HCT116 (cell line): ENCODE measurements at regions not wholly inside any gene's neighbourhood (a gene's known extent, or its start where the extent isn't known, plus 50 kb on each side); places are given as distances from the start of the nearest gene placed in this dataset.

Experiments
- ATAC-seq: fragments of 200-7000 bp; cut with Tn5 transposase; 2 replicates; pipeline ENCODE4 v1.9.1; 2020; ENCODE audit warnings: mild to moderate bottlenecking, moderate library complexity
- BruUV-seq: library from RNA; stranded (reverse); fragments of 400-500 nt; replicated peaks from 2 replicates; lab custom pipeline; 2021; lab: Mats Ljungman, UMichigan
- CTCF ChIA-PET: fragments of 300-600 bp; sonication (Branson Sonifier 250); formaldehyde crosslinking; loops from one replicate; lab custom pipeline; 2021; ENCODE audit warnings: antibody characterized with exemption; lab: Charles Lee
- POLR2A ChIA-PET: fragments of 300-600, 350-600 bp; sonication (Branson Sonifier 250); formaldehyde crosslinking; loops from one replicate; lab custom pipeline; 2021; ENCODE audit warnings: antibody characterized with exemption; lab: Charles Lee
- RAD21 ChIA-PET, 2 experiments: fragments of 300-600 bp; sonication (Branson Sonifier 250); formaldehyde crosslinking; loops; one replicate each; lab custom pipeline; 2023; ENCODE audit warnings: low total read pairs in 2 of 2; ENCODE audit not compliant: uncharacterized antibody in 2 of 2, unreplicated experiment in 2 of 2, low non-redundant PET in 1 of 2; lab: Charles Lee
- DNase-seq: peaks from one replicate; pipeline ENCODE4 v3.0.0-alpha.2; 2010; ENCODE audit warnings: low read depth, low spot score
- H2AFZ ChIP-seq: fragments of 200-600 bp; shearing (Covaris generic), sonication (generic); 2 replicates; pipeline ENCODE4 v1.6.1; 2017; ENCODE audit warnings: low read depth, mixed run types, mixed read lengths, antibody characterized with exemption, low read length; ENCODE audit not compliant: poor library complexity, severe bottlenecking
- H3K27ac ChIP-seq: 2 replicates; pipeline ENCODE4 v1.5.1; 2012; ENCODE audit warnings: low read depth, low read length
- H3K27me3 ChIP-seq: fragments of 200-600 bp; sonication (generic); 2 replicates; pipeline ENCODE4 v1.6.1; 2016; ENCODE audit warnings: mixed run types, low read length, mixed read lengths; ENCODE audit not compliant: insufficient read depth
- H3K36me3 ChIP-seq, 2 experiments: fragments of 200-500 bp in 1 of 2; fragments of 200-600 bp in 1 of 2; sonication (Bioruptor generic) in 1 of 2; sonication (generic) in 1 of 2; 2 replicates each; pipeline versions ENCODE4 v1.5.1 to v1.6.1; 2014 to 2016; ENCODE audit warnings: low read length in 2 of 2, inconsistent platforms in 1 of 2, mixed read lengths in 1 of 2, mixed run types in 1 of 2; ENCODE audit not compliant: insufficient read depth in 2 of 2, control insufficient read depth in 1 of 2
- H3K4me1 ChIP-seq, 2 experiments: fragments of 200-600 bp in 1 of 2; sonication (generic) in 1 of 2; 2 replicates each; pipeline versions ENCODE4 v1.5.1 to v1.6.1; 2012 to 2017; ENCODE audit warnings: low read length in 2 of 2, inconsistent platforms in 1 of 2, mild to moderate bottlenecking in 1 of 2, mixed read lengths in 1 of 2, mixed run types in 1 of 2, moderate library complexity in 1 of 2; ENCODE audit not compliant: insufficient read depth in 2 of 2, control insufficient read depth in 1 of 2
- H3K4me2 ChIP-seq: fragments of 200-600 bp; sonication (generic); 2 replicates; pipeline ENCODE4 v1.6.1; 2017; ENCODE audit warnings: mixed run types, low read length, mixed read lengths
- H3K4me3 ChIP-seq, 2 experiments: fragments of 200-600 bp in 1 of 2; sonication (generic) in 1 of 2; replicated peaks in 1 of 2; 2 replicates each; pipeline ENCODE4 v1.5.1; 2011 to 2016; ENCODE audit warnings: low read length in 2 of 2, control low read depth in 1 of 2, low read depth in 1 of 2, mild to moderate bottlenecking in 1 of 2, mixed read lengths in 1 of 2, mixed run types in 1 of 2
- H3K79me2 ChIP-seq: fragments of 200-600 bp; sonication (generic); 2 replicates; pipeline ENCODE4 v1.6.1; 2017; ENCODE audit warnings: mild to moderate bottlenecking, mixed run types, low read length, moderate library complexity, mixed read lengths; ENCODE audit not compliant: insufficient read depth
- H3K9ac ChIP-seq: fragments of 200-600 bp; sonication (generic); 2 replicates; pipeline ENCODE4 v1.6.1; 2016; ENCODE audit warnings: low read length, mixed read lengths
- H3K9me2 ChIP-seq: fragments of 200-600 bp; sonication (generic), shearing (Covaris generic); 2 replicates; pipeline ENCODE4 v1.6.1; 2017; ENCODE audit warnings: mixed run types, mild to moderate bottlenecking, moderate library complexity; ENCODE audit not compliant: insufficient read depth
- H3K9me3 ChIP-seq, 2 experiments: fragments of 200-500 bp in 1 of 2; fragments of 200-600 bp in 1 of 2; sonication (Bioruptor generic) in 1 of 2; sonication (generic) in 1 of 2; 2 replicates each; pipeline ENCODE4 v1.6.1; 2014 to 2017; ENCODE audit warnings: low read length in 2 of 2, mixed read lengths in 2 of 2, inconsistent platforms in 1 of 2, low read depth in 1 of 2, mild to moderate bottlenecking in 1 of 2, mixed run types in 1 of 2, moderate library complexity in 1 of 2; ENCODE audit not compliant: control insufficient read depth in 1 of 2, insufficient read depth in 1 of 2
- H4K20me1 ChIP-seq: fragments of 200-600 bp; sonication (generic), shearing (Covaris generic); 2 replicates; pipeline ENCODE4 v1.6.1; 2017; ENCODE audit warnings: mixed run types, mild to moderate bottlenecking, moderate library complexity; ENCODE audit not compliant: insufficient read depth
- CBX3 ChIP-seq: IDR thresholded peaks from 2 replicates; pipeline ENCODE4 v1.6.1; 2012; ENCODE audit warnings: low read depth
- EGR1 ChIP-seq: IDR thresholded peaks from 2 replicates; pipeline ENCODE4 v1.6.1; 2012; ENCODE audit warnings: low read depth
- EZH2 ChIP-seq: fragments of 200-600 bp; sonication (generic); IDR thresholded peaks from 2 replicates; pipeline ENCODE4 v1.6.1; 2017; ENCODE audit warnings: antibody characterized with exemption, mixed run types
- RAD21 ChIP-seq: IDR thresholded peaks from 2 replicates; pipeline ENCODE4 v1.6.1; 2012; ENCODE audit warnings: low read depth, mild to moderate bottlenecking
- SP1 ChIP-seq: IDR thresholded peaks from 2 replicates; pipeline ENCODE4 v1.6.1; 2012; ENCODE audit warnings: low read depth
- TCF7L2 ChIP-seq: IDR thresholded peaks from 2 replicates; pipeline ENCODE4 v1.7.0; 2011; ENCODE audit warnings: borderline replicate concordance, inconsistent platforms; ENCODE audit not compliant: insufficient read depth, insufficient read length; ENCODE audit errors: extremely low read depth
- YY1 ChIP-seq: IDR thresholded peaks from 2 replicates; pipeline ENCODE4 v1.6.1; 2011; ENCODE audit warnings: low read length, low read depth, moderate library complexity, mild to moderate bottlenecking; ENCODE audit not compliant: insufficient replicate concordance; ENCODE audit errors: extremely low read depth
- ZFX ChIP-seq: fragments of 450-650 bp; IDR thresholded peaks from 2 replicates; pipeline ENCODE4 v1.6.1; 2017
- intact Hi-C: fragments of 100-400 bp; cut with micrococcal nuclease; formaldehyde crosslinking; loops from 2 replicates; pipeline ENCODE4 v1.10.0; 2022
- TF ChIP-seq, protein P1 (sequence below): IDR thresholded peaks from 2 replicates; pipeline ENCODE4 v1.6.1; 2012
- TF ChIP-seq, protein P2 (sequence below): IDR thresholded peaks from 2 replicates; pipeline ENCODE4 v1.6.1; 2012
- TF ChIP-seq, protein P3 (sequence below), 3 experiments: fragments of 200-600 bp in 1 of 3; sonication (generic) in 1 of 3; IDR thresholded peaks in 2 of 3; conservative IDR thresholded peaks in 1 of 3; 2 replicates each; pipeline ENCODE4 v1.5.1; 2012 to 2017; ENCODE audit warnings: low read depth in 2 of 3, low read length in 2 of 3, antibody characterized with exemption in 1 of 3, borderline replicate concordance in 1 of 3, control low read depth in 1 of 3, mild to moderate bottlenecking in 1 of 3, mixed read lengths in 1 of 3, mixed run types in 1 of 3, moderate library complexity in 1 of 3; ENCODE audit not compliant: insufficient read depth in 1 of 3

DNA sequence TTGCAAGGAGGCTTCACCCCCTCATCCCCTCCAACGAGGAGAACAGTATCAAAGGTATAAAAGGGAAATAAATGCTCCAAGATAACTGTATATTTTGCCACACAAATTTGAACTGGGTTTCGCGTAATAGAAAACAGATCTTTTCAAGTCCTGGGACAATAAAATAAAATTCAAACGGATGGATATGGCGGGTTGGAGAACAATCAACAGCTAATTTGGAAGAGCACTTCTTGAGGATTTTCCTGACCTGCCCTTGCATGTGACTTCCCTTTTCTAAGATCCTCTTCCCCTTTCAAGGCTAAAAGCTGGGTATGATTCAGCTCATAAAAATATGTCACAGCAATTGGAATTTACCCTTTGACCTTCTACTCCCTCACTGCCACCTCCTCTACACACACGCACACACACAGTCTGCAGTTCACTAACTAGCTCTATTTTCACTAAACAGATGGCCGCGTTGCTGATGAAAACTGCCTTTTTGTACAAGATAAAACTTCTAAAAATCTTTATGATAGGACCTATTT, 386.9 kb downstream of the FIGN start (continued):
- peak; percentile 25; the same call in 1 of the 2 replicates for TF ChIP-seq EGR1
- TF ChIP-seq YY1 = no peak
- TF ChIP-seq RAD21 = no peak
- TF ChIP-seq, all 23 proteins: peak for 7

DNA sequence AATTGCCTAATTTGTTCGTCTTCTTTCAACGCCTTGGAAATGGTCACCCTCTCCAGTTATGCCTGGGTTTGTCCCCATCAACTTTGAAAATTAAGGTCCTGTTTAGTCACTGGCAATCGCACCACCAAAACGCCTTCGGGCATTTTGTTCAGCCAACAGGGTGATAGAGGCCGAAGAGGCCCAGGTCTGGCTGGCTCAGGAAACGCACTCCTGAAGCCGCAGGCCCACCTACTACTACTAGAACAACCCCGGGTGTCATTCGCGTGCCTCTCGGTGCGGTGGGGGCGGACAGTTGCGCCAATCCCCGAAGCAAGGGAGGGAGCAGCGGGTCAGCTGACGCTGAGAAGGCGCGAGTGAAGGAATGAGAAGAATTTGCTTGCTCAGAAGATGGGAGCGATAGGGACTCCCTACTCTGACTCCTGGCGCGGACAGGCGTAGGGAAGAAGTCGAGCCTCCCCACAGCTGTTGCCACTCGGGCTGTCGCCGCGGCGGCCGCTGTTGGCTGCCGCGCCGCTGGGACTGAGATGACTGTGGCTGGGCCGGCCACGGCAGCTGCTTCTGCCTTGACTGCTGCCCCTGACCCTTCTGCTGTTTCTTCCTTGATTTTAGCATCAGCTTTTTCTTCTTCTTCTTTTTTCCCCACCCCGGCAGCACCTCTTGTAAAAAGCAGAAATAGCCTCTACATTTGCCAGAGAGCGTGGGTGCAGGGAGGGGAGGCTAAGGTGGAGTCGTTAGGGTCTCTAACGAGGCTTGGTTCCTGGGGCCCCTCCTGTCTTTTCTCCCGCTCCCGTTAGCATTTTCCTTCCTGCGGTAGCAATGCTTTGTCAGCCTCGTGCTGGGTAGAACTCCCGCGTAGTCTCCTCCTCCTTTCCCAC, 387.6 kb downstream of the FIGN start:
- ChIA-PET RAD21 (interaction anchor here in 1 of 2 experiments (0.7 kb wide), 1 partner anchor 1460 kb away, joined by 3 read pairs; no protein-coding TSS in a partner anchor), CTCF (interaction anchor here (1.1 kb wide), 1 partner anchor 530 kb away, joined by 4 read pairs; no protein-coding TSS in a partner anchor), POLR2A (no interaction called here)
- TF ChIP-seq SP1 (no peak; the same call in 1 of the 2 replicates), RAD21 (0 out of 2 replicates have a peak, but pooled peaks have one; percentile 6), TCF7L2 (no peak), EZH2 (no peak), ZFX (peak; percentile 75), EGR1 (peak; percentile 55; the same call in 1 of the 2 replicates), CBX3 (no peak), YY1 (peak; percentile 17)
- TF ChIP-seq, protein P1, sequence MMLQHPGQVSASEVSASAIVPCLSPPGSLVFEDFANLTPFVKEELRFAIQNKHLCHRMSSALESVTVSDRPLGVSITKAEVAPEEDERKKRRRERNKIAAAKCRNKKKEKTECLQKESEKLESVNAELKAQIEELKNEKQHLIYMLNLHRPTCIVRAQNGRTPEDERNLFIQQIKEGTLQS = no peak
- TF ChIP-seq, protein P2, sequence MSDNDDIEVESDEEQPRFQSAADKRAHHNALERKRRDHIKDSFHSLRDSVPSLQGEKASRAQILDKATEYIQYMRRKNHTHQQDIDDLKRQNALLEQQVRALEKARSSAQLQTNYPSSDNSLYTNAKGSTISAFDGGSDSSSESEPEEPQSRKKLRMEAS = peak; percentile 48
- TF ChIP-seq, protein P3, sequence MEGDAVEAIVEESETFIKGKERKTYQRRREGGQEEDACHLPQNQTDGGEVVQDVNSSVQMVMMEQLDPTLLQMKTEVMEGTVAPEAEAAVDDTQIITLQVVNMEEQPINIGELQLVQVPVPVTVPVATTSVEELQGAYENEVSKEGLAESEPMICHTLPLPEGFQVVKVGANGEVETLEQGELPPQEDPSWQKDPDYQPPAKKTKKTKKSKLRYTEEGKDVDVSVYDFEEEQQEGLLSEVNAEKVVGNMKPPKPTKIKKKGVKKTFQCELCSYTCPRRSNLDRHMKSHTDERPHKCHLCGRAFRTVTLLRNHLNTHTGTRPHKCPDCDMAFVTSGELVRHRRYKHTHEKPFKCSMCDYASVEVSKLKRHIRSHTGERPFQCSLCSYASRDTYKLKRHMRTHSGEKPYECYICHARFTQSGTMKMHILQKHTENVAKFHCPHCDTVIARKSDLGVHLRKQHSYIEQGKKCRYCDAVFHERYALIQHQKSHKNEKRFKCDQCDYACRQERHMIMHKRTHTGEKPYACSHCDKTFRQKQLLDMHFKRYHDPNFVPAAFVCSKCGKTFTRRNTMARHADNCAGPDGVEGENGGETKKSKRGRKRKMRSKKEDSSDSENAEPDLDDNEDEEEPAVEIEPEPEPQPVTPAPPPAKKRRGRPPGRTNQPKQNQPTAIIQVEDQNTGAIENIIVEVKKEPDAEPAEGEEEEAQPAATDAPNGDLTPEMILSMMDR (IDR thresholded peaks at IDR 0.05 in 2 of 3, conservative IDR thresholded peaks at IDR 0.05 in 1 of 3; ENCODE audit: borderline replicate concordance in 1 of 3, insufficient read depth in 1 of 3, low read depth in 2 of 3, low read length in 2 of 3) = no peak
- peak; percentile 86 for ATAC-seq
- Histone ChIP-seq H3K27ac (peak overlapping the region; percentile 5; the same call in 1 of the 2 replicates), H3K79me2 (no peaks in the 10 kb centered on the region), H3K4me2 (peak overlapping the region; percentile 77), H3K9ac (peak overlapping the region; percentile 45), H4K20me1 (no peaks in the 10 kb centered on the region), H3K27me3 (no peaks in the 10 kb centered on the region), H3K9me3 (no peaks in the 10 kb centered on the region), H2AFZ (peak overlapping the region; percentile 99), H3K4me3 (peak overlapping the region; percentile 36 to 52), H3K4me1 (peaks cover 18 to 36% of the 10 kb centered on the region in 2 experiments), H3K9me2 (no peaks in the 10 kb centered on the region), H3K36me3 (no peaks in the 10 kb centered on the region)
- intact Hi-C loops = loop anchor here (5.0 to 10.0 kb wide), 6 partner anchors 156 to 1127 kb away; no protein-coding TSS in a partner anchor
- DNase-seq = peak; percentile 52
- no TSS peak for BruUV-seq
